Trophoblast cell (in vitro differentiated cells and primary cell): ENCODE measurements at regions not wholly inside any gene's neighbourhood (a gene's known extent, or its start where the extent isn't known, plus 50 kb on each side); places are given as distances from the start of the nearest gene placed in this dataset.

Source experiments
- DNase-seq, 2 donors: peaks; one replicate each; pipeline ENCODE4 v3.0.0-alpha.2; 2016
- H2AFZ ChIP-seq: 2 replicates; pipeline ENCODE4 v1.6.1; 2013; ENCODE audit warnings: low read length, moderate library complexity, mild to moderate bottlenecking; ENCODE audit not compliant: insufficient read depth, poor library complexity
- H2AK5ac ChIP-seq: 2 replicates; pipeline ENCODE4 v1.6.1; 2013; ENCODE audit warnings: mild to moderate bottlenecking, low read length
- H2BK120ac ChIP-seq: 2 replicates; pipeline ENCODE4 v1.6.1; 2013; ENCODE audit warnings: low read length, mild to moderate bottlenecking, moderate library complexity; ENCODE audit not compliant: insufficient read depth, poor library complexity
- H2BK12ac ChIP-seq: 2 replicates; pipeline ENCODE4 v1.6.1; 2013; ENCODE audit warnings: mild to moderate bottlenecking, low read length, moderate library complexity
- H2BK5ac ChIP-seq: 2 replicates; pipeline ENCODE4 v1.6.1; 2013; ENCODE audit warnings: low read length, low read depth, moderate library complexity, mild to moderate bottlenecking; ENCODE audit not compliant: poor library complexity
- H3K14ac ChIP-seq: 2 replicates; pipeline ENCODE4 v1.6.1; 2013; ENCODE audit warnings: mild to moderate bottlenecking, low read length
- H3K18ac ChIP-seq: 2 replicates; pipeline ENCODE4 v1.6.1; 2013; ENCODE audit warnings: mild to moderate bottlenecking, low read length
- H3K23ac ChIP-seq: 2 replicates; pipeline ENCODE4 v1.6.1; 2013; ENCODE audit warnings: low read length
- H3K27ac ChIP-seq: 2 replicates; pipeline ENCODE4 v1.5.1; 2013; ENCODE audit warnings: low read depth, mild to moderate bottlenecking, inconsistent platforms, low read length, moderate library complexity
- H3K27me3 ChIP-seq: 2 replicates; pipeline ENCODE4 v1.6.1; 2013; ENCODE audit warnings: inconsistent platforms, mild to moderate bottlenecking, low read length, moderate library complexity; ENCODE audit not compliant: insufficient read depth
- H3K36me3 ChIP-seq, 2 experiments: 1 replicate in 1 of 2; 2 replicates in 1 of 2; pipeline ENCODE4 v1.6.1; 2013; ENCODE audit warnings: low read length in 2 of 2, mild to moderate bottlenecking in 2 of 2, moderate library complexity in 1 of 2; ENCODE audit not compliant: insufficient read depth in 2 of 2, control insufficient read depth in 1 of 2
- H3K4ac ChIP-seq: 2 replicates; pipeline ENCODE4 v1.6.1; 2013; ENCODE audit warnings: low read depth, mild to moderate bottlenecking, low read length, moderate library complexity
- H3K4me1 ChIP-seq, 2 experiments: 1 replicate in 1 of 2; 2 replicates in 1 of 2; pipeline ENCODE4 v1.6.1; 2013; ENCODE audit warnings: low read length in 2 of 2, mild to moderate bottlenecking in 2 of 2, moderate library complexity in 1 of 2; ENCODE audit not compliant: insufficient read depth in 2 of 2, control insufficient read depth in 1 of 2
- H3K4me2 ChIP-seq: 2 replicates; pipeline ENCODE4 v1.6.1; 2013; ENCODE audit warnings: inconsistent platforms, mild to moderate bottlenecking, low read length, moderate library complexity
- H3K4me3 ChIP-seq: 2 replicates; pipeline ENCODE4 v1.5.1; 2013; ENCODE audit warnings: mild to moderate bottlenecking, low read depth, low read length, inconsistent platforms
- H3K79me1 ChIP-seq: one replicate; pipeline ENCODE4 v1.6.1; 2013; ENCODE audit warnings: low read length
- H3K79me2 ChIP-seq: 2 replicates; pipeline ENCODE4 v1.6.1; 2013; ENCODE audit warnings: low read length, mild to moderate bottlenecking; ENCODE audit not compliant: control insufficient read depth, insufficient read depth, poor library complexity
- H3K9ac ChIP-seq: 2 replicates; pipeline ENCODE4 v1.6.1; 2013; ENCODE audit warnings: mild to moderate bottlenecking, low read length
- H3K9me3 ChIP-seq: 2 replicates; pipeline ENCODE4 v1.6.1; 2013; ENCODE audit warnings: low read depth, mild to moderate bottlenecking, control low read depth, inconsistent platforms, low read length; ENCODE audit not compliant: insufficient read depth
- H4K12ac ChIP-seq: 2 replicates; pipeline ENCODE4 v1.6.1; 2013; ENCODE audit warnings: low read depth, mild to moderate bottlenecking, low read length, moderate library complexity
- H4K8ac ChIP-seq: 2 replicates; pipeline ENCODE4 v1.6.1; 2013; ENCODE audit warnings: low read depth, mild to moderate bottlenecking, low read length, moderate library complexity
- H4K91ac ChIP-seq: one replicate; pipeline ENCODE4 v1.6.1; 2013; ENCODE audit warnings: low read depth, mild to moderate bottlenecking, low read length, moderate library complexity
- WGBS: extraction: QIAGEN DNeasy Blood & Tissue Kit; methylation state at CpG from one replicate; pipeline ENCODE4 v1.1.7; 2013; ENCODE audit warnings: missing lambda C conversion rate; ENCODE audit not compliant: insufficient read length, insufficient coverage; ENCODE audit errors: extremely low coverage; 5-methylcytosine and 5-hydroxymethylcytosine counted together

- no peaks in the 10 kb centered on the region for H3K79me2 ChIP-seq
- no peak overlapping the region for H2BK5ac ChIP-seq
- H3K4me2 ChIP-seq: no peak overlapping the region
- H3K23ac ChIP-seq: no peak overlapping the region
- no peak overlapping the region for H4K91ac ChIP-seq
- H2BK12ac ChIP-seq: no peak overlapping the region
- no peak overlapping the region for H3K18ac ChIP-seq
- H3K36me3 ChIP-seq: no peaks in the 10 kb centered on the region
- no peak overlapping the region for H2BK120ac ChIP-seq
- no peak overlapping the region for H2AK5ac ChIP-seq
- no peak for DNase-seq
- H3K9me3 ChIP-seq: no peaks in the 10 kb centered on the region
- no peaks in the 10 kb centered on the region for H3K4me1 ChIP-seq
- H4K12ac ChIP-seq: no peak overlapping the region
- H3K9ac ChIP-seq: no peak overlapping the region
- no peak overlapping the region for H3K14ac ChIP-seq
- no peak overlapping the region for H3K4me3 ChIP-seq
- no peak overlapping the region for H3K4ac ChIP-seq
- H3K79me1 ChIP-seq: no peaks in the 10 kb centered on the region
- H3K27me3 ChIP-seq: no peaks in the 10 kb centered on the region
- no peak overlapping the region for H3K27ac ChIP-seq
- H2AFZ ChIP-seq: no peak overlapping the region
- H4K8ac ChIP-seq: no peak overlapping the region
Observed at GRCh38 chr1:80181418-80181817, 1174.9 kb upstream of the ADGRL4 start.

GRCh38 chr1:80171631-80172030 lies 1165.1 kb upstream of the ADGRL4 start:
- WGBS: no CpG with 5 or more reads among the region's 4 CpGs
- H2BK5ac ChIP-seq: no peak overlapping the region

DNA sequence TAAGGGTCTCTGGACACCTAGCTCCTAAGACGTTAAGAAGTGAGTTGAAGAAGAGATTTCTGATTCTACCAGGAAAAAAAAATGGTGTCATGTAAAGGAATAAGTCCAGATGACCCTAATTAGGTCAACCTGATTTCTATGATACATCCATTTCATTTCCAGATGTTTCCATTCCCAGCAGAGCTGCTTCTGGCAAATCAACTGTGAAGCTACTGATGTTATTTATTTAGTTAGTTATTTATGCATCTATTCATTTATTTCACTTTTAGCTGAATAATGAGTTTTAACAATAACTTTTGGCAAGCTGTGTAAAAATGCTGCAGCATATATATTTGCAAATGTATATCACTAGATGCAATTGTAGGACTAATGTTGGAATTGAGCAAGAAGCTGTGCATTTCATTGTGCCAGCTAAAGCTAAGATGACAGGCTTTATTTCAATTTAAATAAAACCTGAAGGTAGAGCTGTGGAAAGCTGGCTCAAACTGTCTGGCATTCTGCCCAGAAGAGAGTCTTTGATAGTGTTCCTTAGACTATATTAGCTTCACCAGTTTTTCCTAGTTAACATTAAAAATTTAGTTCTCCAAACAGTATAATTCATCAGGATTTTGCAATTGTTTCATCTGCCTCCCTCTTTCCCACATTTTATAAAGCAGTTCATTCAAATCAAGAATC lies 1164.4 kb upstream of the ADGRL4 start:
- Histone ChIP-seq H3K4ac (no peak overlapping the region), H3K23ac (no peak overlapping the region), H3K4me2 (no peak overlapping the region), H3K9ac (no peak overlapping the region), H3K18ac (no peak overlapping the region), H4K91ac (no peak overlapping the region), H3K14ac (no peak overlapping the region), H2BK5ac (no peak overlapping the region), H2BK12ac (no peak overlapping the region), H2BK120ac (no peak overlapping the region), H3K27ac (no peak overlapping the region), H4K8ac (no peak overlapping the region), H2AK5ac (no peak overlapping the region), H3K27me3 (no peaks in the 10 kb centered on the region), H3K4me1 (no peaks in the 10 kb centered on the region), H3K79me2 (no peaks in the 10 kb centered on the region), H3K79me1 (no peaks in the 10 kb centered on the region), H3K9me3 (no peaks in the 10 kb centered on the region), H3K36me3 (no peaks in the 10 kb centered on the region), H3K4me3 (no peak overlapping the region), H2AFZ (no peak overlapping the region), H4K12ac (no peak overlapping the region)
- no peak for DNase-seq
- no CpG with 5 or more reads among the region's 1 CpG for WGBS

More at GRCh38 chr1:80171631-80172030, 1165.1 kb upstream of the ADGRL4 start:
- H4K91ac ChIP-seq: no peak overlapping the region
- H3K79me2 ChIP-seq: no peaks in the 10 kb centered on the region
- H4K8ac ChIP-seq: no peak overlapping the region
- H3K18ac ChIP-seq: no peak overlapping the region
- no peak overlapping the region for H3K14ac ChIP-seq
- no peak overlapping the region for H2AFZ ChIP-seq
- no peak overlapping the region for H3K23ac ChIP-seq
- H3K4me2 ChIP-seq: no peak overlapping the region
- no peak overlapping the region for H2AK5ac ChIP-seq
- H3K9me3 ChIP-seq: no peaks in the 10 kb centered on the region
- no peak overlapping the region for H2BK12ac ChIP-seq
- H3K79me1 ChIP-seq: no peaks in the 10 kb centered on the region
- H3K4me3 ChIP-seq: no peak overlapping the region
- no peak overlapping the region for H4K12ac ChIP-seq
- H3K27me3 ChIP-seq: no peaks in the 10 kb centered on the region
- H3K4ac ChIP-seq: no peak overlapping the region
- no peak overlapping the region for H3K27ac ChIP-seq
- H3K36me3 ChIP-seq: no peaks in the 10 kb centered on the region
- no peak overlapping the region for H2BK120ac ChIP-seq
- H3K4me1 ChIP-seq: no peaks in the 10 kb centered on the region
- no peak for DNase-seq
- no peak overlapping the region for H3K9ac ChIP-seq

DNA sequence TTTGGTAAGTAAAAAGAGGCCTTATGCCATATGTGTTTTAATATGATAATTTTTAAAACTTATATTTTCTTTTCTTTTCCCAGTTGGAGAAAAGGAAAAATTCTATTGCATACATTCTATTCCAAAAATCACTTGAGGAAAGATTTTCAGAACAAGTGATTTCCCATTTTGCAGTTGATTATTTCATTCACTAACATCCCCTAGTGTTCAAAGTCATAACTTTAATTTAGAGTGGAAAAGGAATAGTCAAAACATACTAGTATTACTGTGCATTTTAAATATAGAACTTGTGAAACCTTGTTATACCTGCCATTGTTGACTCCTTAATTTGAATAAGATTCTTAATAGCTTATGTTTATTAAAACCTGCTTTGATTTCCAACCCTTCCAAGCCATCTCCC lies 1157.6 kb upstream of the ADGRL4 start:
- Histone ChIP-seq H4K8ac (no peak overlapping the region), H3K9me3 (no peaks in the 10 kb centered on the region), H4K91ac (no peak overlapping the region), H3K9ac (no peak overlapping the region), H3K4me3 (no peak overlapping the region), H3K4me1 (peaks cover 3 to 6% of the 10 kb centered on the region in 2 experiments), H3K27me3 (no peaks in the 10 kb centered on the region), H3K36me3 (no peaks in the 10 kb centered on the region), H3K18ac (no peak overlapping the region), H4K12ac (no peak overlapping the region), H2AFZ (no peak overlapping the region), H3K23ac (no peak overlapping the region), H3K4me2 (no peak overlapping the region), H3K27ac (no peak overlapping the region), H3K14ac (no peak overlapping the region), H3K79me2 (no peaks in the 10 kb centered on the region), H2BK5ac (no peak overlapping the region), H2AK5ac (no peak overlapping the region), H2BK12ac (no peak overlapping the region), H3K79me1 (peaks cover 2% of the 10 kb centered on the region), H2BK120ac (no peak overlapping the region), H3K4ac (no peak overlapping the region)
- no peak for DNase-seq
